ENCODE measurements at regions not wholly inside any gene's neighbourhood (a gene's known extent, or its start where the extent isn't known, plus 50 kb on each side); places are given as distances from the start of the nearest gene placed in this dataset.

- no peak for TF ChIP-seq TAF1 (IDR thresholded peaks at IDR 0.05; ENCODE audit: low read depth, low read length)
- no peak for TF ChIP-seq POLR2AphosphoS5 (IDR thresholded peaks at IDR 0.05; ENCODE audit: low read depth, low read length)
- no peak for TF ChIP-seq PAX5 (IDR thresholded peaks at IDR 0.05; ENCODE audit: insufficient read depth, low read length, severe bottlenecking)
- no peak for TF ChIP-seq SPI1 (IDR thresholded peaks at IDR 0.05; ENCODE audit: low read depth, low read length)
These were observed 73.0 kb upstream of the PHF21B start for GRCh38 chr22:45082795-45083194.
